HG03442 (cell line): ENCODE measurements at regions not wholly inside any gene's neighbourhood (a gene's known extent, or its start where the extent isn't known, plus 50 kb on each side); places are given as distances from the start of the nearest gene placed in this dataset.

Experiments
- ATAC-seq: cut with Tn5 transposase; IDR thresholded peaks from one replicate; pipeline ENCODE4 v1.9.1; 2021; ENCODE audit warnings: mild to moderate bottlenecking, moderate library complexity; ENCODE audit not compliant: unreplicated experiment

DNA sequence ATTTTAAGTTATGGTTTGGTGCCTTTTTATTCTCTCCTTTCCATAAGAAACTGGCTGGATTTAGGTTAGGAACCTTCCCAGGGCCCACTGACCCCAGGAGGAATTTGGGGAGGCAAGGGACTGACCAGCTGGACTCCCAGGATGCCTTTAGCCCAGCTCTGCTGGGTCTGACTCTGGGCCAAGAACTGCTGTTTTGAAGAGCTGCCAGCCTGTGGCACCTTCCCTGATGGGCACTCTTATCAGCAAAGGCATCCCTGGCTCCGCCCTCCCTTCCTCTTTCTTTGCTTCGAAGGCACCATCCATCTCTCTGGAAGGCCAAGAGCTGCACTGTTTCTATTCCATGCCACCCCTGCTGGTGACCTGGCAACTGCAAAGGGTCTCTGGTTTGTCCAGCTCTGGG is 174.7 kb downstream of the POU4F1 start:
- no peak for ATAC-seq

- ATAC-seq: no peak
Observed at GRCh38 chr13:78426183-78426582, 177.2 kb downstream of the POU4F1 start.

GRCh38 chr13:78420814-78421213 is 182.5 kb downstream of the POU4F1 start:
- ATAC-seq: peak; percentile 100

DNA sequence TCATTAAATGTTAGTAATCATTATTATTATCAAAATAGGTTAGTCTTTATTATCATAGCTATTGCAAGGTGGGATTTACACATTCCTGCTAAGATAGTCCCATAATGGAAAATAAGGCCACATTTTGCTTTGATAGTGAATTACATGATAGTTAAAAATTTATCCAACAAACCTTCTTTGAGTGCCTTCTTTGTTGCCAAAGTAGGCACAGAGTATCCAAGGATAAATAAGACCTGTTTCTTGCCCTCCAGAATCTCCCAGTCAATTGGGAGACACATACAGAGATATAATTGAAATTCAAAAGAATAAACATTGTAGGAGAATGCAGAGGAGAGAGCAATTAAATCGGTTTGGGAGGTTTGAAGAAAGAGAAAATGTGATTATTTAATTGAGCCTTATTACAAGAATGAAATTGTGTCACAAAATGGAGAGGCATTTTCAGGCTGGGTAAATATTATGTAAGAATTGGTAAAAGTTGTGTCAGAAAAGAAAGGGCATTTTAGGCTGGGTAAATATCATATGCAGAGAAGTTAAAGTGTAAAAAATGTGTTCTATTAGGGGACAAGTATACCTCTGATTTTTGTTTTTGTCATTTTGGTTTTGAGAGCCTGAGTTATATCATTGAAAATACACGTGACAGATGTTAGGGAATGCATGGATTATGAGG is 189.3 kb downstream of the POU4F1 start:
- no peak for ATAC-seq

- ATAC-seq: no peak
Observed at GRCh38 chr13:78410847-78411246, 192.5 kb downstream of the POU4F1 start.

DNA sequence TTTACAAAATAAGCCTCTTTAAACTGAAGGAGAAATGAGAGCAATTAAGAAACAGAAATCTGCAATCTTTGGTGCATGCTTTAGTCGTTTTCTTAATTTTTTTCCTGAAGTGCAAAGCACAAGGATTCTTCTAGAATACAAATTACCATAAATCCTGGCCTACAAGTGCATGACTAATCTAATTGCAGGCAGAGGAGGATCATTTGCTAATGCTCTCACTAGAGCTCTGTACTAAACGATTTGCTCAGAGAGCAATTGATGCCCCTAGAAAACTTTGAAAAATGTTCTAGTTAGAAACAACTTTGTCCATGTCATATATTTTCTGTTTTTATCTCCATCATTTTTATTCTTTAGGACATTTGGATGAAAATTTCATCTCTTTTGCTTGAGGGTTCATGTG is 193.2 kb downstream of the POU4F1 start:
- ATAC-seq: no peak

GRCh38 chr13:78409172-78409571 is 194.2 kb downstream of the POU4F1 start:
- ATAC-seq: peak; percentile 72

- no peak for ATAC-seq
Observed at GRCh38 chr13:78404846-78405360, 198.4 kb downstream of the POU4F1 start.

DNA sequence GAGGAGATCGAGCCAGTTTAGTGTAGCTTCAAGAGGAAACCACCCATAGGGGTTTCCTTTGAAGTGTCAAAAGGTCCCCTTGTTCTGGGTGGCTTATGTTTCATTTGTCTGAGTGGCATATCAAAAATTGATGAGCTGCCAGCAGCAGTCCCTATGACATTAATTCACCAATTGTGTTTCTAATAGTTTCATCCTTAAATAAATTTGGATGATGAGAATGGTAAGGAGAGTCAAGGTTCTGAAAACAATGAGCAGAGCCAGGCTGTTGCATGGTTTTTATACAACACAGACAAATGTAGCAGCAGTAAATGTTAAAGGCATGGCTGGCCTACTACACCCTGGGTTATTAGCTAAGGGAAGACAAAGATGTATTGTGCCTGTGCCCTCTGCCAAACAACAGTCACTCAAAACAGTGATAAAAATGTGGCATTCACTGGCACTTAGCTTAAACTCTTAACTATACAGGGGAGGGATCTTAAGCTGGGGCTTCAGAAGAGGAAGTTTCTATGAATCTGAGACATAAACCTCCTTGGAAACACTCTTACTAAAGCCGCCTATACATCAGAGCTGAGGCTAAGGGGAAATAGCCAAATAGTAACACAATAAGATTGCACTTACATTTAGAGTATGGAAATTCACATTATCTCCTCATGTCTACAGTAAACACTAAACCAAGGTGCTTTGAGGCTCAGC is 200.5 kb downstream of the POU4F1 start:
- ATAC-seq: no peak

DNA sequence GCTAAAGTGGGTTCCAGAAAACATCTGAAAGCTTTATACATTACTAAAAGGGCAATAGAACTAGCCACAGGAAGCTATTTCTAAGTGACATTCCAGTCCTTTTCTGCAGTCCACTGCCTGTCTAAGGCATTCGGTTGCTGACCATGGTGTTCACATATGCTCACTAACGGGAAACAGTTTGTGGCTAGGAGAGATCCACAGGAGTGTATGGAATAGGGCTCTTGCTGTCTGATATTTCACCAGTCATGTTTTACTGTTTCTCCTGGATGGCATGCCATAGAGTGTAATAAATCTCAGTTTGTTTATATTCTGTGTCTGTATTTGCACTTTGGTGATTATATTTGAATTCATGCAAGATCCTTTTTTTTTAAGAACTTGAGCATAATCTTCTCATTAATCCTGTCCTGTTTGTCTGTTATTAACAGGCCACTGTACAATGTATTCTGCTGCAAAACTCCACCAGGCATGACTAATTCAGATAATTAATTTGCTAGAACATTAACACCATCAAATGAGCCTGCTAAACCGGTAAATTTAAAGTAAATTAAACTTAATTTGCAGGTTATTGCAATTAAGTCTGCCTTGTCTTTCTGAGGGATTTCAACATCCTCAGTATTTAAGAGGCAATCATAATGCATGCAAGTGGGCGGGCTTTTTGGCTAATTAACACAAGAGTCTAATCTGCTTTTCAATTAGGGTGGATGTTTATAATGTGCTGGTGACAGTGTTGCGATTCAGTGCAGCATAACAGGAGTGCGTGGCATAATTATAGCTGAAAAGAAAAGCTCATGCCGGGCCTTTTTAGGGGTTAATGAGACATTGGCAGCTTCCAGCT is 201.3 kb downstream of the POU4F1 start:
- no peak for ATAC-seq

DNA sequence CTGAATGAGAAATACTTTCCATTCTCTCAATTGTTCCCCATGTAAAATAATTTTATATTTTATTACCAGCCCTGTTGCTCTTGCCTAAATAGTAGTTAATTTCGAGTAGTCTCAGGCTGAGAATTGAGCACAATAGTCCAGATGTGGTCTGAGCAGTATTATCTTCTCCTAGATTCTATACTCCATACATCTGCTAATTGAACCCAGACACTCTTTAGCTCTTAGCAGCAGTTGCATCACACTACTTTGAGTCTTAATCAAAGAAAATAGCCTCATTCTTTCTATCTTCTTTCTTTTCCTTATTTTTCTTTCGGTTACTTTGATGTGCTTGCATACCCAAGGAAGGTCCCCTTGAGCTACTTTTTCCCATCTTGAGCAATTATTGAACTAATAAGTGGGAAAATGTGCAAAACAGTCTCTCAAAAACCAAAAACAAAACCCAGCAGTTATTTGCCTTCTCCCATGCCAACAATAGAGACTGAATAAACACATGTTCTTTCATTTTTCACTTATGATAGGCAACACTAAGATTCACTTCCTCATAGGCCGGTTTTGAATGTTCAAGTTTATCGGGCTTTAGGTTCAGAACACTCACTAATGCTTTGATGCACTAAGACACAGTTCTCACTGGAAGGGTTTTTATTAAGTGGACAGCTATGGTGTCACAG is 204.5 kb downstream of the POU4F1 start:
- peak; percentile 97 for ATAC-seq

DNA sequence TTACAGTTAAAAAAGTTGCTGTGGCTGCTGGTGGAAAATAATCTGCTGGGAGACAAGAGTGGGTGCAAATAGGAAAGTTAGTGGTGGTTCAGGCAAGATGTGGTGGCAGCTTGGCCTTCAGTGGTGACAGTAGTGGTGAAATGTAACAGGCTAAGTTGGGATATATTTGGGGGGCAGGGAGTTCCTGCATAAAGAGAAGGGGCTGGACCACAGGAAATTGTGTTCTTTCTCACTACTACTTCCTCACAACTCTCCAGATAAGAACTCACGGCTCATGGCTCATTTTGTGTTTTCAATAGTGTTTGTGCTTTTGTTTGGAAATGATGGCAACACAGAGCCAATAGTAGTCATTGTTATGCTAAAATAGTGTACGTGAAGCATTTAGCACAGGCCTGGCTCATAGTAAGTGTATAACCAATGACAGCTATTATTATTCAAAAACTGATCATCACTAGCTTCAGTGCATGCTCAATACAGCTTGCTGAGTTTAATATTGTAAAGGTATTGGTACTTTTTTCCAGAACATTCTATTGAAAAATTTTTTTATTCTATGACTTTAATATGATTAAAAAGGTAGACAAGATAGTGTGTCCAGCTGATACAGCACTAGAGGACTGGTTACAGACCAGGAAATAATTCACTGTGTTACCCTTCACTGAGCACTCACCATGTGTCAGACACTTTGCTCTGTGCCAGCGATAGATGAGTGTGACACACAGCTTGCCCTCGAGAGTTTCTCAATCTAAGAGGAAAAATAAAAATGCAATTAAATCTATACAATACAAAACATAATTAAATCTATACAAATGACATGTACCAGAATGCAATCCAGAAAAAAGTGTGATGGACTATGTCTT is 209.8 kb downstream of the POU4F1 start:
- no peak for ATAC-seq

GRCh38 chr13:78383899-78384298 is 219.5 kb downstream of the POU4F1 start:
- no peak for ATAC-seq

DNA sequence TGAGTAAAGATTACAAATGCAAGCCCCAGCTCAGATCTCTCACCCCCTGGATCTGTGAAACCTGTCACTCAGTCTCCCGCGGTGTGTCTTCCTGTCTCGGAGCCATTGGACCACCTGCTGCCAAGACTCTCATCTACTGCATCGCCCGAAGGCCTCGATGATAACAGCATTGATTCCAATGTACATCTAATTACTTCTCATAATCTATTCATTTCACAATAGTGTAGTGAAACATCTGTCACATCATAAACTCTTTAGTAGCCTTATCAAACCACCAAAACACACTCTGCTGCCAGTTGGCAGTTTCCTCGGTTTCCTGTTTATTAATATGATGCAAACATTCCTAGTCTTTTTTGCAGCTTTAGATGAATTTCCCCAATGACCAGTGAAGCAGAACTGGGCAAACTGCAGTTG is 220.3 kb downstream of the POU4F1 start:
- ATAC-seq: no peak

- ATAC-seq: no peak
Observed at GRCh38 chr13:78382491-78382890, 220.9 kb downstream of the POU4F1 start.

DNA sequence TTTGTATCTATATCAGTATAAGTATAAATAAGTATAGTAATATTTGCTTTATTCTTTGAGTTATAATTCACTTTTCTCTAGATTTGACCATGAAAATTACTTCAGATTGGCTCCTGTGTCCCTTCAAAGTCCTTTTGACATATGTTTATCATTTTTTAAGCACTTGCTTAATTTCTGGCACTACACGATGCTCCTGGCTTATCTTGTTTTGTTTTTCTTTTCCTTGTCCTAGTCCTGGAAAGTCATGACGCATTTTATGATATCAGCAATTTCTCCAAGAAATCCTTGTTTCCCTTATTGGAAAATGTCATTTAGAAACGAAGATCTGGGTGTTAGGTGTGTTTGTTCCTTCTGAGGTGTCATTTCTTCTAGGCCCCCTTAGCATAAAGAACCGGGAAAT is 226.5 kb downstream of the POU4F1 start:
- no peak for ATAC-seq

GRCh38 chr13:78376033-78376432 is 227.3 kb downstream of the POU4F1 start:
- no peak for ATAC-seq

GRCh38 chr13:78372581-78372980 is 230.8 kb downstream of the POU4F1 start:
- ATAC-seq: no peak

- ATAC-seq: no peak
Observed at GRCh38 chr13:78370231-78370630, 233.1 kb downstream of the POU4F1 start.

DNA sequence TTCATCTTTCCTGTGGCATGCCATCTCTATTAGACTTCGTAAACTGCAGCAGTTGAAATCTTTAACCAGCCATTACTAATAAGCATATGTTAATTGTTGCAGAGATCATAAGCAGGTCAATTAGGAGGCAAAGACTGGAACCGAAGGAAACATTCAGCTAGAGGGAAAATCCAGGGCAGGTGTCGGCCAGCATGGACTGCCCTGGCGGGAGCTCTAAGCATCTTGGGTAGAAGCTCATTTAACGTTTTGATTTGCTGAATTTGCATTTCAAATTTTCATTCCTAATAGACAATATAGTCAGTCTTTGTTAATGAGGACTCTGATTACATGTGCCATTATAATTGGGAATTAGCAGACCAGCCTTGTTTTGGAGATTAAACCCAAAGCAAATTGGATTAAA is 238.6 kb downstream of the POU4F1 start:
- ATAC-seq: no peak
